ENCODE measurements at regions not wholly inside any gene's neighbourhood (a gene's known extent, or its start where the extent isn't known, plus 50 kb on each side); places are given as distances from the start of the nearest gene placed in this dataset.

- no peak for TF ChIP-seq CTCF (conservative IDR thresholded peaks at IDR 0.05)
- H3K27ac ChIP-seq: no peak overlapping the region
Measured at GRCh38 chr16:17050468-17050867, 420.3 kb downstream of the XYLT1 start.
